Suprapubic skin (tissue), 3 donors: ENCODE measurements at regions not wholly inside any gene's neighbourhood (a gene's known extent, or its start where the extent isn't known, plus 50 kb on each side); places are given as distances from the start of the nearest gene placed in this dataset.

Experiments
- POLR2A ChIP-seq, 2 donors: fragments of 450-650 bp; IDR thresholded peaks; one replicate each; pipeline ENCODE4 v1.6.1; 2017; ENCODE audit warnings: antibody characterized with exemption in 2 of 2, mild to moderate bottlenecking in 2 of 2, moderate library complexity in 2 of 2
- TF ChIP-seq, protein P1 (sequence below), 2 donors: fragments of 200-600 bp in 1 of 2; fragments of 450-650 bp in 1 of 2; sonication (generic) in 1 of 2; IDR thresholded peaks; one replicate each; pipeline ENCODE4 v1.5.1; 2016 to 2019; ENCODE audit warnings: antibody characterized with exemption in 2 of 2, mild to moderate bottlenecking in 1 of 2, moderate library complexity in 1 of 2

GRCh38 chr2:217138284-217138683, 278.4 kb upstream of the TNP1 start:
- no peak for TF ChIP-seq POLR2A (IDR thresholded peaks at IDR 0.05)
- TF ChIP-seq, protein P1, sequence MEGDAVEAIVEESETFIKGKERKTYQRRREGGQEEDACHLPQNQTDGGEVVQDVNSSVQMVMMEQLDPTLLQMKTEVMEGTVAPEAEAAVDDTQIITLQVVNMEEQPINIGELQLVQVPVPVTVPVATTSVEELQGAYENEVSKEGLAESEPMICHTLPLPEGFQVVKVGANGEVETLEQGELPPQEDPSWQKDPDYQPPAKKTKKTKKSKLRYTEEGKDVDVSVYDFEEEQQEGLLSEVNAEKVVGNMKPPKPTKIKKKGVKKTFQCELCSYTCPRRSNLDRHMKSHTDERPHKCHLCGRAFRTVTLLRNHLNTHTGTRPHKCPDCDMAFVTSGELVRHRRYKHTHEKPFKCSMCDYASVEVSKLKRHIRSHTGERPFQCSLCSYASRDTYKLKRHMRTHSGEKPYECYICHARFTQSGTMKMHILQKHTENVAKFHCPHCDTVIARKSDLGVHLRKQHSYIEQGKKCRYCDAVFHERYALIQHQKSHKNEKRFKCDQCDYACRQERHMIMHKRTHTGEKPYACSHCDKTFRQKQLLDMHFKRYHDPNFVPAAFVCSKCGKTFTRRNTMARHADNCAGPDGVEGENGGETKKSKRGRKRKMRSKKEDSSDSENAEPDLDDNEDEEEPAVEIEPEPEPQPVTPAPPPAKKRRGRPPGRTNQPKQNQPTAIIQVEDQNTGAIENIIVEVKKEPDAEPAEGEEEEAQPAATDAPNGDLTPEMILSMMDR (IDR thresholded peaks at IDR 0.05) = no peak
